T47D (cell line): ENCODE measurements at regions not wholly inside any gene's neighbourhood (a gene's known extent, or its start where the extent isn't known, plus 50 kb on each side); places are given as distances from the start of the nearest gene placed in this dataset.
A peak's percentile ranks its signal among the peaks of the same experiment; 100 is the strongest.

Experiments used
- DNase-seq, 2 experiments: peaks; one replicate each; pipeline versions ENCODE4 v3.0.0 to v3.0.0-alpha.2; 2011 to 2012; ENCODE audit warnings: low read depth in 1 of 2, low spot score in 1 of 2
- JUND ChIP-seq: IDR thresholded peaks from 2 replicates; pipeline ENCODE4 v1.6.1; 2012; ENCODE audit warnings: low read depth
- in situ Hi-C: cut with HindIII; loops from 2 replicates; pipeline ENCODE4 v1.10.0; 2016; ENCODE audit warnings: low sequenced_read_pairs, low pct_unique_long_range_greater_than_20kb

DNA sequence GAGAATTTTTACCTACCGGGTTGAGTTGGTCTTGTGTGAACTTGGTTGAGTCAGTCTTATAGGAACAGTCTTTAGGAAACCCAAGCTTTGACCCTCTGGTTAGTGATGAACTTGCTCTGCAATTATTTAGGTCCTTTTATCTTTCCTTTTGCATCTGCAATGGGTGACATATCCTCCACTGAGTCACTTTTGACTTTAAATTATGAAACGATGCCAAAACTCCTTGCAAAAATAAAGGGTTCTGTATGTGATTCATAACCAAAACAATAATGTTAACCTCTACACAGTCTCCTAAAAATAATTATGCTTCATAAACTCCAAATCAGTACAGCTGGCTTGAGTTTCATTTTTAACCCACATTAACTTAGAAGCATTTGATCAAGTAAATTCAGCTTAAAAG is 979.4 kb downstream of the GALC start:
- in situ Hi-C loops: no loop called here
- TF ChIP-seq JUND: no peak
- DNase-seq: no peak

DNA sequence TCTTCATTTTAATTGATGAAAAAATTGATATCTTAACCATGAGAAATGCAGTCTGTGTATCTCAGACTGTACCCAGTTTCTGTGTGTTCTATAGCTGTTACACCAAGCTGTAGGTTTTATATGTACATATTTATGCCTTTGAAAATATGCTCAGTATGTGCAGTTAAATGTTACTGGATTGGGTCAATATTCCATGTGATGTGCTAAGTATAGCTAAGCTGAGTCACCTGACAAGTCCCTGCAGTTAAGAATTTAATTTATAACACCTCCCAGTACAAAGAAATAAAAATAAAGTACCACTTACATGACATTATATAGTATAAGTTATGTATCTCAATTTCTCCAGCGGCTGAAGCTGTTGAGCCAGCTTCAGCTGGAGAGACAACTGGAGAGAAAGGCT is 984.0 kb downstream of the GALC start:
- no peak for DNase-seq

DNA sequence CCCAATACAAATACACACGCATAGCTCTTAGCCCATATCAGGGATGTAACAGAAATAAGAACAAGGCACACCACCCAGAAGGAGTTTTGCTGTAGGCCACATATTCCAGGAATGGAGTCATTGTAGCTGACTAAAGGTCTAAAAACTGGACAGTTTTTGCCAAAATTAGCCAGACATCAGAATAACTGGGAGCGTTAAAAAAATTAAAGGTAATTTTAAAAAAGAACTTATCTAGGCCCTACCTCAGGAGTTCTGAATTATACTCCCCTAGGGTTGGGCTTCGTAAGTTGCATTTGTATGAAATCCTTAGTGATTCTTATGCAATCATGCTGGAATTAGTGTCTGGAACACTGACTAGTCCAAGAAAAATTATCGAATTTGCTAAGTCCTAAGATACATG is 987.7 kb downstream of the GALC start:
- TF ChIP-seq JUND: no peak
- in situ Hi-C loops: no loop called here
- no peak for DNase-seq

More for the DNA sequence above, 984.0 kb downstream of the GALC start:
- in situ Hi-C loops: no loop called here
- no peak for TF ChIP-seq JUND

DNA sequence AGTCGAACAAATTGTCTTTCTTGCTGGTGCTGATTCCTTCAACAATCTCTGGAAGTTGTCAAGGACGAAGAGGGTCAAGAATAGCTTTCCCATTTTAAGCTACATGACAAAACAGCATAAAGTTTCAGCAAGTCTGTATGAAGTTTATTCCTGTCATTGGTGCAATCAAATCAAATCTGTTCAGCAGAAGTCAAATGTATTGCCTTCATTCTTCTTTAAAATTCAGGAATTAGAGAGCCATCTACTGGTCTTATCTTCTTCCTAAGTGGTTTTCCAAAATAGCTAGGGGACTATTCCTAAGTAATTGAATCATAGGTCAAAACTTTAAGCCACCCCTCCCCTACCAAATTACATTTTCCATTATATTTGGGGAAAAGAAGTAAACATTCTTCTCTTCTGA is 990.2 kb downstream of the GALC start:
- in situ Hi-C loops: no loop called here
- no peak for TF ChIP-seq JUND
- DNase-seq: no peak

DNA sequence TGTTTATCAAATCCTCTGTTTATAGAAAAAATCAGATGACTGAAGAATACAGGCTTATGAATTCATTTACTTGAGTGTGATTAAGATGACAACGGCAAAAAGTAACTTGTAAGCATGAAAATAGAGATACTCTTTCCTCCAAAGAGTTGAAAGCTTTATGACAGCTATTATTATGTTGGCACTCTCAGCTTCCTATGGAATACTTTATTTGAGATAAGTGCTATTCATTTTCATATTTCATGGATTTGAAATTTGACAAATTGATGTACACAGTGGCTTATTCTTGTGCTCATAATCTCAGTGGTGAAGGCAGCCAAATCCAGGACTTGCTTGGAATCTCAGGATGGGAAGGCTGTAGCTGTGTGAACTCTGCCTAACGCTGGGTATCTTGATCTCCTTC is 991.6 kb downstream of the GALC start:
- in situ Hi-C loops: no loop called here
- DNase-seq: no peak
- no peak for TF ChIP-seq JUND

DNA sequence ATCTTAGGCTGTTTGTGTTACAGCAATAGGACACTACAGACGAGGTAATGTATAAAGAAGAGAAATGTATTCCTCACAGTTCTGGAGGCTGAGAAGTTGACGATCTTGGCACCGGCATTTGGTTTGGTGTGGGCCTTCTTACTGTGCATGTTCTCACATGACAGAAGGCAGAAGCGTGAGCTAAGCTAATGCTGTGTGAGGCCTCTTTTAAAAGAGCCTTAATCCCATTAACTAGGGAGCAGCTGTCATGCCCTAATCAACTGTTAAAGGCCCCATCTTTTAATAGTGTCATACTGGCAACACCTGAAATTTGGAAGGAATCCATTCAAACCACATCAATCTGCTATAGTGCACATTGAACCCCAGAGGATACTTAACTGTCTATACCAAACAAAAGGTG is 992.9 kb downstream of the GALC start:
- in situ Hi-C loops: no loop called here
- no peak for DNase-seq
- TF ChIP-seq JUND: no peak

DNA sequence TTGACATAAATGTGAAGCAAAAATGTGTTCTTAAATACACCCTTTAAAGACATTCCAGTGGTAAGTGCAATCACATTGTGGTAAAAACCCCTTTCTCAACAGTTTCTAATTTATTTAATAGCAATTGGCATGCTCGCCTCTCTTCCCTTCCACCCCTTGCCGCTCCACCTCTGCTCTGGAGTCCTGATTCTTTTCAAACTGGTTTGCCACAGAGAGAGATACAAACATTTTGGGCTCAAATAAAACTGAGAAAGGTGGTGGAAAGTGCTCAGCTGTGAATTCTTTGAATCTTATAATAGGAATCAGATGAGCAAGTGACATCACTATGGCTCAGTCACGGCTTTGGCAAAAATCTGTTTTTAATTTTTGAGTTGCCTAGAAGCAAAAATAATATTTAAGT is 993.9 kb downstream of the GALC start:
- in situ Hi-C loops: no loop called here
- TF ChIP-seq JUND: no peak
- DNase-seq: no peak

DNA sequence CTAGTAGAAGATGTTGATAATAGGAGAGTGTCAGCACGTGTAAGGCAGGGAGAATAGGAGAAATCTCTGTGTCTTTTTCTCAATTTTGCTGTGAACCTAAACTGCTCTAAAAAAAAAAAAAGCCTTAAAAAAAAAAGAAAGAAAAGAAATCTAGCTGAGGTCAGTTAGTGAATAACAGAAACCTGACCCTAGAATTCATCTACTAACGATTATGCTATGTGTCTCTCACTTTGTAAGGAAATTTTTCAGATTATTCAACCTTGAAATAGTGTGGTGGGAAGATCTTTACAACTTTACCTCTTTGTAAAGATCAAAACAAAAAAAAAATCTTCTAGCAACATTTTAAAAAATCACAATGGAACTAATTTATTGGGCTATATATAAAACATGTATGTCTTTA is 995.7 kb downstream of the GALC start:
- TF ChIP-seq JUND: no peak
- in situ Hi-C loops: no loop called here

DNA sequence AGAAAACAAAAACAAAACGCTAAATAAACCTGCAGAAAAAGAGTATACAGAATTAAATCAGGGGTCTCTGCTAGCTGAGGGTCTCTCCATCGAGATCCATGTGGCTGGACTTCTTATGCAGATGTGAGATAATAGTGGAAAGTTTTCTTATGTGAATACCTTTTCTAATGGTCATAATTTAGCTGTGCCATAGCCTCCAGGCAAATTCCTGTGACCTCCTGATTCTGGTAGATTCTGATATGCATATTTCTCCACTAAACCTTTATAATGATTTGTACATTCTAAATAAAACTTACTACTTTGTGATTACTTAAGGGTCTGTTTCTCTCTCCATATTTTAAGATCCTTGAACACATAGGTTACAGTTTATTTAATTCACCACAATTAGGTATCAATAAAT is 1002.6 kb downstream of the GALC start:
- no peak for TF ChIP-seq JUND
- DNase-seq: no peak
- in situ Hi-C loops: no loop called here

More for the DNA sequence above, 995.7 kb downstream of the GALC start:
- no peak for DNase-seq

DNA sequence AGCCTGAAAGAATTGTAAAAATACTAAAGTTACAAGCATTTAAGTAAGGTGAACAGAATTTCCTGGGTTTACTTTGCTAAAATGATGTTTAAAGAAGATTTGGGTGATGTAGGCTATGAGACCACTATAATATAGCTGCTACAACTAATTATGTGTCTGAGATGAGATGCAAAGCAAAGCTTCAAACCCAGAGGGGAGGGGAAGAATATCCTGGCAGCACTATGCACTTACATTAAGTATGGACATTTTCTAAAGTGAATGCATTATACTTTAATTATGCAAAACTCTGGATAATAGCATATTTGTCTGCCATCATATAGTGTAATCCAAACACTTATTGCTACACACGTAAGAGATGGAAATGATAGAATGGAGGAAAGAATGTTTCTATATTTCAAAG is 1003.7 kb downstream of the GALC start:
- TF ChIP-seq JUND: no peak
- DNase-seq: no peak
- in situ Hi-C loops: no loop called here

DNA sequence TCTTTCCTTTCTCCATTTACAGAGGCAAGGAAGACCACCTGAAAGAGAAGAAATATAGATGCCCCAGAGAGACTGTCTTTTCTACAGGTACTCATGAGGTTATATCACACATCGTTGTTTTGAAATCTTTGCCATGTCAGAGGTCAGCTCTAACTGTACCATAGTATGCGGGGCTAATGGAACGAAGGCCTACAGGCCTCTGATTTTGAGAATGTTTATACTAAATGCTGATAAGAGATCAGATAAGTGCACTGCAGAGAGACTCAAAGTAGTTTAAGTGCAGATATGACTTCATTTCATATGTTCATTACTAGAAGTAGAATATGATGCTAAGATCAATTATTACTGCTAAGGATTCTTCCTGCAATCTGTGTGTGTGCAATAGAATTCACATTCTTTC is 1005.0 kb downstream of the GALC start:
- in situ Hi-C loops: no loop called here
- DNase-seq: no peak
- TF ChIP-seq JUND: no peak

DNA sequence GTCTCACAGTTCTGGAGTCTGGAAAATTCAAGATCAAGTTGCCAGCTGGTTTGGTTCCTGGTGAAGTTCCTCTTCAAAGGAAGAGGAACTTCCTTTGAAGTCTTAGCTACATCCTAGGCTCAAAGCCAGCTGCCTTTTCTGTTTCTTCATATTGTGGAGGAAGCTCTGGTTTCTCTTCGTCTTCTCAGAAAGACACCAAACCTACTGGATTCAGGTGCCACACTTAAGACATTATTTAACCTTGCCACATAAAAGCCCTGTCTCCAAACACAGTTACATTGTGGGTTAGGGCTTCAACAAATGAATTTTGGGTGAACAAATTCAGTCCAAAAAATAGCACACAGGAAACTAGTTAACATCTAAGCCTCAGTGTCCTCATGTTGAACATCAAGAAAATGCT is 1019.8 kb downstream of the GALC start:
- no peak for TF ChIP-seq JUND

DNA sequence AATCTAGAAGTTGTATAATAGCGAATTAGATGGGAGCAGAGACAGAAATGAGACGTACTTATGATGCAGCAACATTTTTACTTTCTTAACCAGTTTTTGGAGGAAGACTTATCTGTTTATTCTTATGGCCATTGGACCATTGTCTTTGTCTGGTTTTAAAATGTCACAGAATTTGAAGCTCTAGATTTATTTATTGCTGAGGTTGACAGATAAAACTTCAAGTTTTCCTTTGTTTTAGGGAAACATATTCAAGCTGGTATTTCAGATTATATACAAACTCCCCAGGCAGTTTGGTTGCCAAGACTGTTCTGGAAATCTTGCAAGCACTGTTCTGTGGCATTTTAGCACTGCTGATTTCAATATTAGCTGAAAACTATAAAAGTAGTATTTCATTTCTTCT is 1021.7 kb downstream of the GALC start:
- TF ChIP-seq JUND: no peak
- in situ Hi-C loops: no loop called here
- no peak for DNase-seq

More for the DNA sequence above, 1019.8 kb downstream of the GALC start:
- in situ Hi-C loops: no loop called here
- no peak for DNase-seq

DNA sequence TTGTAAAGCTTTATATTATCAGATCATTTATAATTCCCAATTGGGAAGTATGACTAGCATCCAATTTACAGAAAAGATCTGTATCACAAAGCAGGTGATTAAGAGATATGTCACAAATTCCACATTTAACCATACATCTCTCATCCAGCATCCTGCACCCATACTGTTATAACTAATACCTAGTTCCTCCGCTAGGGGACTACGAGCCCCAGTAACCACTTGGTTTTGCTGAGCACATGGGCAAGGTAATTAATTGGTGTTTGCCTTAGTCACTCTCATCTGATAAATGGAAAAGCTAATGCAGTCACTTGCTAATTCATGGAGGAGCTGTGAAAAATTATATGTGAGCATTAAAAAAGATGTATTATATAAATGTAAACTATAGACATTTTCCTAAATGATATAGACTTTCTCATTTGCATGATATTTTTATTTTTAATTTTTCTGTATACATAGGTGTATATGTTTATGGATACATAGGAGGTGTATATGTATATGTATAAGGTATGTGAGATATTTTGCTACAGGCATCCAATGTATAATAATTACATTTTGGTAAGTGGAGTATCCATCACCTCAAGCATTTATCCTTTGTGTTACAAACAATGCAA is 1031.8 kb downstream of the GALC start:
- peak; percentile 30 to 60 for DNase-seq
- no peak for TF ChIP-seq JUND
- in situ Hi-C loops: no loop called here
